Activated CD4-positive, alpha-beta T cell treated with anti-CD3 and anti-CD28 coated beads, Interleukin-2, amount 50 U/mL, for 4 hours (primary cell): ENCODE measurements at regions not wholly inside any gene's neighbourhood (a gene's known extent, or its start where the extent isn't known, plus 50 kb on each side); places are given as distances from the start of the nearest gene placed in this dataset.

Experiments used
- DNase-seq, 2 experiments: peaks; one replicate each; pipeline ENCODE4 v3.0.0-alpha.2; 2020

DNA sequence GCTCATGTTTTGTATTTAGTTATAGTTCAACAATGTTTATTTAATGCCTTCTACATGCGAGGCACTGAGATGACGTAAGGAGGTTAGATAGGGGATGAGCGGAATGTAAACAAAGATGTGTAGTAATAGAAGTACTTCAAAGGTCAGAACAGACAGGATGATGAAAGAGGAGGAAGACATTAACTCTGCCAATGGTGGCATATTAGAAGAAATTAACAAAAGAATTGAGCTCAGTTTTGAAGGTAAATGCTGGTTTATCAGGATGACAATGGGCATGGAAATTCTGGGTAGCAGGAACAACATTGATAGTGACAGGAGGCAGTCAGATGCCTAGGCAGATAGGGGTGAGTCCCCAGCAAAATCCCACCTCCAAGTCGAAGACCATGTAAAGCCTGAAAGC, 62.3 kb upstream of the PGRMC2 start:
- no peak for DNase-seq

DNA sequence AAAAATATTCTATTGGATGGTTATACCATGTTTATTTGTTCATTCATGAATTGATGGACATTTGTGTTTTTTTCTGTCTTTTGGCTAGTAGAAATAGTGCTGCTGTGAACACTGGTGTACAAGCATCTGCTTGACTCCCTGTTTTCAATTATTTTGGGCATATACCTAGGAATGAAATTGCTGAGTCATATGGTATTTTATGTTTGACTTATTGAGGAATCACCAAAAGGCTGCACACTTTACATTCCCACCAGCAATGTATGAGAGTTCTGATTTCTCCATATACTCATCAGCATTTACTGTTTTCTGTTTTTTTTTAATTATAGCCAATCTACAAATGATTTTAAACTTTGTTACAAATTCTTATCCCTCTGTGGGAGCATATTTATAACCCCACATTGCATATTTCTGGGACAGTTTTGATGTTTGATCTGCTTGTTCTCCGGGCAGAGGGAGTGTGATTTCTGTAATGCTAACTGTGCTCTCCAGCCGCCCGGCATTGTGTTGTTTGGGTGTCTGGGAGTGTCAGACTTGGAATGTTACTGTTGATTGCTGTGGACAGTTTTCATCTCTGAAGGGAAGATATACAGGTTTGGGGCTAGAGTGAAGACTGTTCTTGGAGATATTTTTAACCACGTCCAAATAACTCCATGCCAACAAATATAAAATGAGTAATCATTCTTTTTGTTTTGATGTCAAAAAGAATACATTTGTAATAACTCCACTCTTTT, 60.5 kb upstream of the PGRMC2 start:
- DNase-seq: no peak

DNA sequence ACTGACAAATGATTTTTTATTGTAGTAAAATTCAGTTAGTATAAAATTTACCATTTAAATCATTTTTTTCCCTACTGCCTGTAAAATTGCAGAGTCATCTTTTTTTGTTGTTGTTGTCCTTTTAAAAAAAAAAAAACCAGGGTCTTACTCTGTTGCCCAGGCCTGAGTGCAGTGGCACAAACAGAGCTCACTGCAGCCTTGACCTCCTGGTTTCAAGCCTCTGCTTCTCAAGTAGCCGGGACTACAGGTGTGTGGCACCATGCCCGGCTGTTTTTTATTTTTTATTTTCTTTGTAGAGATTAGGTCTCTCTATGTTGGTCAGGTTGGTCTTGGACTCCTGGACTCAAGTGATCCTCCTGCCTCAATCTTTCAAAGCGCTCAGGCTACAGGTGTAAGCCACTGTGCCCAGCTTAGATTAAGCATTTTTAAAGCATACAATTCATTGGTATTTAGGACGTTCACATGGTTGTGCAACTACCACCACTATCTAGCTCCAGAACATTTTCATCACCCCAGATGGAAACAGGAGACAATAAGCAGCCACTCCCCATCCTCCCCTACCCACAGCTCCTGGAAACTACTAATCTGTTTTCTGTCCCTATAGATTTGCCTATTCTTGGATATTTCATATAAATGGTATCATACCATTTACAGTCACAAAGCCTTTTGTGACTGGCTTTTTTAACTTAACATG, 59.7 kb upstream of the PGRMC2 start:
- no peak for DNase-seq

DNA sequence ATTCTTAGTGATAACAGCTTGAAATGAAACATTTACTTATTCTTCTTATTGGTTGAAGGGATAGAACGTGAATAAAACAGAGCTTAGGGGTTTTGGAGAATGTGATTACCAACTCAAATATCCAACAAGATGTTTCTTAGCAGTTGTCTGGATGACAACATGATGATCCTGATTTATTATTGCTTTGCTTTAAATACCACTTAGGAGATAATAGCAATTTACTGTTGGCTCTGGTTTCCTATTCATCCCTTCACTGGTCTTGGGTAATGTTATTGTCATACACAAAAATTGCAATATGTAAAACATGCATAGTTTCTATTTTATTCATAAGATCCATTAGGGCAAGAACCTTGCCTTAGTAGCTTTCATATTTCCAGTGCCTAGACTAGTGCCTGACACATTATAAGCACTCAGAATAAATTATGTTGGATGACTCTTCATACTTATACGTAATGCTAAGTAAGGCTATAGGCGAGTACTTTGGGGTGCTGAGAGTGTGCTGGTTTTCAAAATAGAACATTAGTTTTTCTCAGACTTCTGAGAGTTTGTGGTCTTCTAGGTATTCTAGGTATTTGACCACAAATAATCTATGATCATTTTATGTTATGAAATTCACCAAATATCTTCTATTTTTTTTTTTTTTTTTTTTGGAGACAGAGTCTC, 58.6 kb upstream of the PGRMC2 start:
- DNase-seq: no peak

DNA sequence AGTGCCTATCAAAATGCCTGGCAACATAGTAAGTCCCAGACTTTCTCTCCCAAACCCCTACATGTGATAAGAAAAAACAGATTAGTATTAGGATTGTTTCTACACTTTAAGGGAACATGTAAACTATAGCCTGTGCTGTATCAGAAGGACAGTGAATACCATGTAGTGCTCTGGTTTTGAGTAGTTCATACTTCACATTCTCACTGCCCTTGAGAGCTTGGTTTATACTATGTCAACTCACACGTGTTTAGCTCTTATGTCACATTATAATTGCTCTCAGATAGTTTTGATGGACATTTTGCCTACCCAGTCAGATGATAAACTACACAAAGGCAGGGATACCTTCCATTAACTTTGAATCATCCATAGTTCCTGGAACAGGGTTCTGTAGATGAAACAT, 58.0 kb upstream of the PGRMC2 start:
- DNase-seq: no peak

DNA sequence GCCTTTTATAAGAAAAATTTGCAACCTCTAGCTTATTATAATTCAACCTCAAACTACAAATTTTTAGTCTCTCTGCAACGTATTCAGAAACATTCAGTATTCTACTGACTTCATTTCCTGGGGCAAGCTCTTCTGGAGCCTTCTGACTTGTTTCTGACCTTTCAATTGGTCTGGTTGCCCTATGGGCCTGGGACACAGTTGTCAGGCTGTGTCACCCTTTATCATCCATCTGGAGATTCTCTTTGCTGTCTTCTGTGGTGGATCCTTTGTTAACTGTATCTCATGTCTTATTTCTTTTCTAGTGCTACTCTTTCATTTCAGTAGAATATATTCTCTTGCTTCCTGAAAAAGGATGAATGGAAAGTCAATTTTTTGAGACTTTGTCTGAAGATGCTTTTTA, 55.1 kb upstream of the PGRMC2 start:
- DNase-seq: no peak

DNA sequence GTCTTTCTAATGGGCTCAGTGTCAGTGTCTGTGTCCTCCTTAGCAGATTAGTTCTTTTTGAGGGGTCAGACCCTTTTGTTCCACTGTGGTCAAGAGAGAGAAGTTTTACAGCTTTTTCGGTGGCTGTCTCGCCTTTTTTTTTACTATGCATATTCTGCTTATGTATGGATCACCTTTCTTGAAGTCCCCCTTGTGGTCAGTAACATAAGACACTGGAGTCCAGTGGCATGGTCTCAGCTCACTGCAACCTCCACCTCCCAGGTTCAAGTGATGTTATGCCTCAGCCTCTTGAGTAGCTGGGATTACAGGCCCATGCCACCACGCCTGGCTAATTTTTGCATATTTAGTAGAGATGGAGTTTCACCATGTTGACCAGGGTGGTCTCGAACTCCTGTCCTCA, 54.0 kb upstream of the PGRMC2 start:
- no peak for DNase-seq

DNA sequence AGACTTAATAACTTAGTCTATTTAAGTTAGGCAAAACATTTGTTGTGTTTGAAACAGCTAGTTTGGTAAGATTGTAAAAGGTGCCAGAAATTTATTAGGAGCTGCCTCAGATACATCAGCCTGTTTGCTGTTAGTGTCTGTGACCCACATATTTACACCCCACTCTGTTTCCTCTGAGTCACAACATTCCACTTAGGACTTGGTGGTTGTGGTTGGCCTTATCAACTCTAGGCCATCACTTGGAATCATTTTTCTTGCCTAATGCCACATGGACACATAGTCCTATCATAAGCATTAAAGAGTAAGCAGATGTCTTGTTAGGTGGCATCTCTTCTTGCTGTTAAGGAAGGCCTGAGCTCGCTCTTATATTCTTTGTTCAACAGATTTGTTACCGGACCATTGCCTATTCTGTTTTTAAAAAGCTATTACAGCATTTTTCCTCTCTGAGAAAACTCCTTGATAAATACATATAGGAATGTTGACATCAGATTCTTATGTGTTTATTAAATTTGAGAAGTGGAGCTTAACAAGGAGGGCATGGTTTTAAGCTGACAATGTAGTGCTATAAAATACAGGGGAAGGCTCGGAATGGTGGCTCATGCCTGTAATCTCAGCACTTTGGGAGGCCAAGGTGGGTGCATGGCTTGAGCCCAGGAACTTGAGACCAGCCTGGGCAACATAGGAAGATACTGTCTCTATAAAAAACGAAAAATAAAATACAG, 51.2 kb upstream of the PGRMC2 start:
- no peak for DNase-seq

DNA sequence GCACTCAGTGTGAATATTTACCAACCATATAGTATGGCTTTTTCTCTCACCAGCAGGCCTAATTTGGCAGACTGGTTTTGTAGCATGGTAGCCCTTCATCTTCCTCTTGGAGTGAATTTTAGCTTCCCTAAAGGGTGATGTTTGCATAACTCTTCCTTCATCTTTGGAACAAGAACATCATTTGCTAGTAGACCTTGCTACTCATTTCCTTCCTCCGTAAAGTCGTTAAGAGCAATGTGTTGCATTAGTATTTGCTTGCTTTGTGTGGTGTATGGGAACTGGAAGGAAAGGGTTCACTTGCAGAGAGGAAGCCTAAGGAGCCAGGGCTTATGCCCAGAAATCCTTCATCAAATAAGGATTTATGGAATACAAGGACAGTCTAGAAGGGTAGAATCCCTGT, 50.2 kb upstream of the PGRMC2 start:
- DNase-seq: no peak
